ENCODE measurements at regions not wholly inside any gene's neighbourhood (a gene's known extent, or its start where the extent isn't known, plus 50 kb on each side); places are given as distances from the start of the nearest gene placed in this dataset.

- H2AFZ ChIP-seq: no peak overlapping the region
- H3K9me3 Mint-ChIP-seq: peaks cover 8% of the 10 kb centered on the region; the same call in 2 of the 3 replicates
- no peak overlapping the region for H3K4me2 ChIP-seq
- no peak overlapping the region for H3K4me3 Mint-ChIP-seq
- H4K20me1 ChIP-seq (replicated peaks; ENCODE audit: insufficient read depth): no peaks in the 10 kb centered on the region
- no peaks in the 10 kb centered on the region for H3K36me3 ChIP-seq (ENCODE audit: insufficient read depth)
- no peaks in the 10 kb centered on the region for H3K36me3 Mint-ChIP-seq (ENCODE audit: low read depth)
- peaks cover 5% of the 10 kb centered on the region; the same call in 1 of the 2 replicates for H3K9me2 ChIP-seq (ENCODE audit: insufficient read depth)
- no peak for DNase-seq (ENCODE audit: low spot score)
- TF ChIP-seq EZH2phosphoT487 (IDR thresholded peaks at IDR 0.05; ENCODE audit: unreplicated experiment) (no peak), STAT1 (IDR thresholded peaks at IDR 0.05; ENCODE audit: unreplicated experiment) (no peak), REST (IDR thresholded peaks at IDR 0.05; ENCODE audit: unreplicated experiment) (no peak), ZNF331 (CRISPR knock-in tag; IDR thresholded peaks at IDR 0.05; ENCODE audit: low read depth) (no peak), POLR2AphosphoS5 (IDR thresholded peaks at IDR 0.05; ENCODE audit: low read depth) (no peak), JUNB (IDR thresholded peaks at IDR 0.05; ENCODE audit: unreplicated experiment) (no peak), CTCF (conservative IDR thresholded peaks at IDR 0.05; ENCODE audit: low read depth in 2 of 2) (no peak)
- TF ChIP-seq, protein P1, sequence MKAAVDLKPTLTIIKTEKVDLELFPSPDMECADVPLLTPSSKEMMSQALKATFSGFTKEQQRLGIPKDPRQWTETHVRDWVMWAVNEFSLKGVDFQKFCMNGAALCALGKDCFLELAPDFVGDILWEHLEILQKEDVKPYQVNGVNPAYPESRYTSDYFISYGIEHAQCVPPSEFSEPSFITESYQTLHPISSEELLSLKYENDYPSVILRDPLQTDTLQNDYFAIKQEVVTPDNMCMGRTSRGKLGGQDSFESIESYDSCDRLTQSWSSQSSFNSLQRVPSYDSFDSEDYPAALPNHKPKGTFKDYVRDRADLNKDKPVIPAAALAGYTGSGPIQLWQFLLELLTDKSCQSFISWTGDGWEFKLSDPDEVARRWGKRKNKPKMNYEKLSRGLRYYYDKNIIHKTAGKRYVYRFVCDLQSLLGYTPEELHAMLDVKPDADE (IDR thresholded peaks at IDR 0.05): no peak
- H3K4me1 Mint-ChIP-seq: no peaks in the 10 kb centered on the region
- H3K4me1 ChIP-seq (ENCODE audit: insufficient read depth): no peaks in the 10 kb centered on the region
- ATAC-seq: no peak
- no peak overlapping the region for H3K27ac ChIP-seq (ENCODE audit: low read depth)
- no peaks in the 10 kb centered on the region for H3K79me2 ChIP-seq (replicated peaks; ENCODE audit: insufficient read depth)
- no peak overlapping the region for H3K27ac Mint-ChIP-seq
- no peak overlapping the region for H3K4me3 ChIP-seq
- H3K27me3 Mint-ChIP-seq (ENCODE audit: insufficient read depth, low read depth, poor library complexity): no peaks in the 10 kb centered on the region
- no peaks in the 10 kb centered on the region for H3K27me3 ChIP-seq (ENCODE audit: insufficient read depth)
- no peaks in the 10 kb centered on the region for H3F3A ChIP-seq (replicated peaks; ENCODE audit: low read depth)
Observed at GRCh38 chr6:105557291-105557690, 154.4 kb upstream of the PREP start.

DNA sequence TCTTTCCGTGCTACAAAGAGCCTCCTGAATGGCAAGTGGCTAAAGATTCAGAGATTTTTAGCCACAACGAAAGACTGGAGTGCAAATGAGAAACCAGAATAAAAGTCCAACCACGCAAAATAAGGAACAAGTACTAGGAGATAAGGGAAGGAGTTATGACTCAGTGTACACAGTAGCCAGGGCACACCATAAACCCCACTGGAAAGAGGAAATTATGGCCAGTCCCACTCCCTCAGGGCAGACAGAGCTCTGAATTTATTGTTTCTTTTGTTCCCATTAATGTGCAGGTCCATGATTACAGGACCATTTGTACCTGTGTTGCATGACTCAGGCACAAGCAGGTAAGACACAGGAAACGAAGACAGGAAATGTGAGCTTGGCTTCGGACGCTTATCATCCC, 150.3 kb upstream of the PREP start:
- H3K36me3 Mint-ChIP-seq (ENCODE audit: low read depth): no peaks in the 10 kb centered on the region

More for the DNA sequence above, 150.3 kb upstream of the PREP start:
- H3K4me1 Mint-ChIP-seq: no peaks in the 10 kb centered on the region
- Histone ChIP-seq H4K20me1 (replicated peaks; ENCODE audit: insufficient read depth) (no peaks in the 10 kb centered on the region), H3K79me2 (replicated peaks; ENCODE audit: insufficient read depth) (no peaks in the 10 kb centered on the region), H3K4me3 (no peak overlapping the region), H3F3A (replicated peaks; ENCODE audit: low read depth) (no peaks in the 10 kb centered on the region), H3K27me3 (ENCODE audit: insufficient read depth) (no peaks in the 10 kb centered on the region), H2AFZ (no peak overlapping the region), H3K27ac (ENCODE audit: low read depth) (no peak overlapping the region), H3K36me3 (ENCODE audit: insufficient read depth) (no peaks in the 10 kb centered on the region), H3K9me2 (ENCODE audit: insufficient read depth) (no peaks in the 10 kb centered on the region), H3K4me1 (ENCODE audit: insufficient read depth) (no peaks in the 10 kb centered on the region), H3K4me2 (no peak overlapping the region)
- H3K4me3 Mint-ChIP-seq: no peak overlapping the region
- H3K9me3 Mint-ChIP-seq: peaks cover 4% of the 10 kb centered on the region; the same call in 1 of the 3 replicates
- H3K27me3 Mint-ChIP-seq (ENCODE audit: insufficient read depth, low read depth, poor library complexity): no peaks in the 10 kb centered on the region
- no peak overlapping the region for H3K27ac Mint-ChIP-seq
- DNase-seq (ENCODE audit: low spot score): no peak
- no peak for ATAC-seq
- TF ChIP-seq CTCF (conservative IDR thresholded peaks at IDR 0.05; ENCODE audit: low read depth in 2 of 2) (no peak), STAT1 (IDR thresholded peaks at IDR 0.05; ENCODE audit: unreplicated experiment) (no peak)
